ENCODE measurements at regions not wholly inside any gene's neighbourhood (a gene's known extent, or its start where the extent isn't known, plus 50 kb on each side); places are given as distances from the start of the nearest gene placed in this dataset.

- TF ChIP-seq CTCF (IDR thresholded peaks at IDR 0.05 in 8 of 11, conservative IDR thresholded peaks at IDR 0.05 in 3 of 11) (no peak), POLR2A (IDR thresholded peaks at IDR 0.05) (no peak), POLR2AphosphoS5 (IDR thresholded peaks at IDR 0.05) (no peak)
Observed at GRCh38 chr3:180295811-180296210, 259.1 kb upstream of the PEX5L start.
